ENCODE measurements at regions not wholly inside any gene's neighbourhood (a gene's known extent, or its start where the extent isn't known, plus 50 kb on each side); places are given as distances from the start of the nearest gene placed in this dataset. TPM values are rescaled to one million over a fixed set of nuclear protein-coding genes. Genes with fewer than 3 reads are reported as not detected.

DNA sequence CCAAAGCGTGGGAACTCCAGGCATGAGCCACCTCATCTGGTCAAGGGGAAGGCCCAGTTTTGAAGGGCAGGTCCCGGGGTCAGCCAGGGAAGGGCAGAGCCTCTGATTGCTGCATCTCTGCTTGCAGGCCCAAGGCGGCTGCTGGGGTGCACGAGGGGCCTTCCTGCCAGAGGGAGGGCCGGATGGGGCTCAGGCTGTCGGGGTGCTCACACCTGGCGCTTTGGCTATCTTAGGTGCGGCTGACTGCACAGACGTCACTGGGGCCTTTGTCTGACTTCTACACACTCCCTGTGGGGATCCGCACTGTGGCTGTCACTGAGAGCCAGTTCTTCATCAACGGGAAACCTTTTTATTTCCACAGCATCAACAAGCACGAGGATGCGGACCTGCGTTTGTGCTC is 68.7 kb downstream of the ZNF727 start:
- ChIA-PET POLR2A (no interaction called here), CTCF (no interaction called here)
- TF ChIP-seq, protein P1, sequence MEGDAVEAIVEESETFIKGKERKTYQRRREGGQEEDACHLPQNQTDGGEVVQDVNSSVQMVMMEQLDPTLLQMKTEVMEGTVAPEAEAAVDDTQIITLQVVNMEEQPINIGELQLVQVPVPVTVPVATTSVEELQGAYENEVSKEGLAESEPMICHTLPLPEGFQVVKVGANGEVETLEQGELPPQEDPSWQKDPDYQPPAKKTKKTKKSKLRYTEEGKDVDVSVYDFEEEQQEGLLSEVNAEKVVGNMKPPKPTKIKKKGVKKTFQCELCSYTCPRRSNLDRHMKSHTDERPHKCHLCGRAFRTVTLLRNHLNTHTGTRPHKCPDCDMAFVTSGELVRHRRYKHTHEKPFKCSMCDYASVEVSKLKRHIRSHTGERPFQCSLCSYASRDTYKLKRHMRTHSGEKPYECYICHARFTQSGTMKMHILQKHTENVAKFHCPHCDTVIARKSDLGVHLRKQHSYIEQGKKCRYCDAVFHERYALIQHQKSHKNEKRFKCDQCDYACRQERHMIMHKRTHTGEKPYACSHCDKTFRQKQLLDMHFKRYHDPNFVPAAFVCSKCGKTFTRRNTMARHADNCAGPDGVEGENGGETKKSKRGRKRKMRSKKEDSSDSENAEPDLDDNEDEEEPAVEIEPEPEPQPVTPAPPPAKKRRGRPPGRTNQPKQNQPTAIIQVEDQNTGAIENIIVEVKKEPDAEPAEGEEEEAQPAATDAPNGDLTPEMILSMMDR (IDR thresholded peaks at IDR 0.05; ENCODE audit: low read depth, low read length), result no peak
- Histone ChIP-seq H3K9me3 (ENCODE audit: control insufficient read depth, insufficient read depth, low read length) (peaks cover 56% of the 10 kb centered on the region), H3K27ac (ENCODE audit: low read depth, low read length) (no peak overlapping the region), H3K27me3 (ENCODE audit: control insufficient read depth, insufficient read depth, low read length) (no peaks in the 10 kb centered on the region), H3K4me3 (ENCODE audit: low read depth, low read length) (no peak overlapping the region)
- DNase-seq (ENCODE audit: low read depth, low spot score), result no peak

DNA sequence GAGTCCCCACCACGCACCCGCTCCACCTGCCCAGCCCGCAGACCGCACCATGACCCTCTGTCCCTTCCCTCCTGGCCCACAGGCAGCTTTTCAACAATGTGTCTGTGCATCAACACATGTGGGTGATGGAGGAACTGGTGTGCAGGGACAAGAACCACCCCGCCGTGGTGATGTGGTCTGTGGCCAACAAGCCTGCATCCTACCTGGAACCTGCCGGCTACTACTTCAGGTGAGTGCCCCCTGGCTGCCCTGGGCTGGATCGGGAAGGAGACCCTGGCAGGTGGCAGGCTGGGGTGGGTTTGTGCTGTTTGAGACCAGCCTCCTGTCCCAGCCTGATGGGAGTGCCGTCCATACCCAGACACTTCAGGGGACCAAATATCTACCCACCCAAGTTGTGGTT is 69.6 kb downstream of the ZNF727 start:
- Histone ChIP-seq H3K27ac (ENCODE audit: low read depth, low read length) (no peak overlapping the region), H3K9me3 (ENCODE audit: control insufficient read depth, insufficient read depth, low read length) (peaks cover 64% of the 10 kb centered on the region), H3K27me3 (ENCODE audit: control insufficient read depth, insufficient read depth, low read length) (no peaks in the 10 kb centered on the region), H3K4me3 (ENCODE audit: low read depth, low read length) (no peak overlapping the region)
- no peak for DNase-seq (ENCODE audit: low read depth, low spot score)
- CTCF ChIA-PET, result no interaction called here
- POLR2A ChIA-PET, result no interaction called here
- TF ChIP-seq, protein P1 (IDR thresholded peaks at IDR 0.05; ENCODE audit: low read depth, low read length), result no peak

DNA sequence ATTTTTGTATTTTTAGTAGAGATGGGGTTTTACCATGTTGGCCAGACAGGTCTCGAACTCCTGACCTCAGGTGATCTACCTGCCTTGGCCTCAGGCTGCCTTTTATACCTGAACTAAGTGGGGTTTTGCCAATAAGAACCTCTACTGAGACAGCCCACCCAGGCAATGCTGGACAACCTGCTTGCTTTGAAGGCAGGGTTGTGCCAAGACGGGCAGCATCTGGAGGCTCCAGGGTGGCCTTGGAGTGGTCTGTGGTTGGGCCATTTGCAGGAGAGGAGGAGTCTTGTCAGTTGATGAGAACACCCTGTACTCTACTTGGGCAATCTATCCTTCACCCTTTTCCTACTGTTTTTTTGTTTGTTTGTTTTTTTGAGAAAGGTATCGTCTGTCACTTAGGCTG is 75.3 kb upstream of the ZNF735 start:
- no peaks in the 10 kb centered on the region for H3K27me3 ChIP-seq (ENCODE audit: control insufficient read depth, insufficient read depth, low read length)
- ChIA-PET POLR2A (no interaction called here), CTCF (no interaction called here)
- no peak for DNase-seq (ENCODE audit: low read depth, low spot score)
- TF ChIP-seq, protein P1 (IDR thresholded peaks at IDR 0.05; ENCODE audit: low read depth, low read length), result no peak
- H3K9me3 ChIP-seq (ENCODE audit: control insufficient read depth, insufficient read depth, low read length), result peaks cover 59% of the 10 kb centered on the region
- H3K4me3 ChIP-seq (ENCODE audit: low read depth, low read length), result no peak overlapping the region
- no peak overlapping the region for H3K27ac ChIP-seq (ENCODE audit: low read depth, low read length)

Small RNAs in the stretch of these regions (small RNA-seq; reads per million reads assigned to genes)
- not detected for gene MTND4LP2 (ENCODE audit: insufficient read length, low read depth)
